ENCODE measurements at regions not wholly inside any gene's neighbourhood (a gene's known extent, or its start where the extent isn't known, plus 50 kb on each side); places are given as distances from the start of the nearest gene placed in this dataset.

GRCh38 chr15:98536976-98537375, 111.4 kb upstream of the IGF1R start:
- no peak overlapping the region for H3K27ac Mint-ChIP-seq
- H3K9me3 Mint-ChIP-seq: no peaks in the 10 kb centered on the region
- TF ChIP-seq, protein P1, sequence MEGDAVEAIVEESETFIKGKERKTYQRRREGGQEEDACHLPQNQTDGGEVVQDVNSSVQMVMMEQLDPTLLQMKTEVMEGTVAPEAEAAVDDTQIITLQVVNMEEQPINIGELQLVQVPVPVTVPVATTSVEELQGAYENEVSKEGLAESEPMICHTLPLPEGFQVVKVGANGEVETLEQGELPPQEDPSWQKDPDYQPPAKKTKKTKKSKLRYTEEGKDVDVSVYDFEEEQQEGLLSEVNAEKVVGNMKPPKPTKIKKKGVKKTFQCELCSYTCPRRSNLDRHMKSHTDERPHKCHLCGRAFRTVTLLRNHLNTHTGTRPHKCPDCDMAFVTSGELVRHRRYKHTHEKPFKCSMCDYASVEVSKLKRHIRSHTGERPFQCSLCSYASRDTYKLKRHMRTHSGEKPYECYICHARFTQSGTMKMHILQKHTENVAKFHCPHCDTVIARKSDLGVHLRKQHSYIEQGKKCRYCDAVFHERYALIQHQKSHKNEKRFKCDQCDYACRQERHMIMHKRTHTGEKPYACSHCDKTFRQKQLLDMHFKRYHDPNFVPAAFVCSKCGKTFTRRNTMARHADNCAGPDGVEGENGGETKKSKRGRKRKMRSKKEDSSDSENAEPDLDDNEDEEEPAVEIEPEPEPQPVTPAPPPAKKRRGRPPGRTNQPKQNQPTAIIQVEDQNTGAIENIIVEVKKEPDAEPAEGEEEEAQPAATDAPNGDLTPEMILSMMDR (IDR thresholded peaks at IDR 0.05; ENCODE audit: unreplicated experiment in 3 of 3): no peak
- no peaks in the 10 kb centered on the region for H3K36me3 Mint-ChIP-seq (ENCODE audit: low read depth)
- H3K4me3 Mint-ChIP-seq: no peak overlapping the region
- H3K27me3 Mint-ChIP-seq (ENCODE audit: low read depth): peaks cover 12% of the 10 kb centered on the region
- H3K4me1 Mint-ChIP-seq: no peaks in the 10 kb centered on the region

DNA sequence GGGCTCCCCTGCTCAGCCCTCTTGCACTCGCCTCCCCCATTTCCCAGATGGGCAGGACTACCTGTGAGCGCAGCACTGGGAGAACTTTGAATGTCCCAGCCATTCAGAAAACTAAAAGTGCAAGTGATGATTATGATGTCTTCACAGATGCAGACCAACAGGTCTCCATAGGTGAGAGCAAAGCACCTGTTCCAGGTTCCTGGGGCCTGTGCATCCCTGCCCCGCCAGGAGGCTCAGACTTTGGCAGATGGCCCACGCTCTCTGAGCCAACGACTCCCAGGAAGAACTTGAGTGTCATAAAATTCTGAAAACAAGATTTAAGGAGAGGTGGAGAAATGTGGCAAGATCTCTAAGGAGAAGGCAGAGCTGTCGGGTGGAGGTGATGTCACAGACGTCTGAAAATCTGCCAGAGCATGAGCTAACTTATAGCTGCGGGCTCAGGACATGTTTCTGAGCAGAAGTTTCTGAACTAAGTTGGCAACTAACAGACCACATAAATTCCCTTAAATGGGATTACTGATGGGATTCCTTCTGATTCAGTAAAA, 110.8 kb upstream of the IGF1R start:
- H3K4me1 Mint-ChIP-seq: no peaks in the 10 kb centered on the region
- H3K36me3 Mint-ChIP-seq (ENCODE audit: low read depth): no peaks in the 10 kb centered on the region
- no peak overlapping the region for H3K4me3 Mint-ChIP-seq
- H3K9me3 Mint-ChIP-seq: no peaks in the 10 kb centered on the region
- no peak overlapping the region for H3K27ac Mint-ChIP-seq
- TF ChIP-seq, protein P1 (IDR thresholded peaks at IDR 0.05; ENCODE audit: unreplicated experiment in 3 of 3): no peak
- H3K27me3 Mint-ChIP-seq (ENCODE audit: low read depth): peaks cover 16% of the 10 kb centered on the region

GRCh38 chr15:98541519-98541918, 106.8 kb upstream of the IGF1R start:
- TF ChIP-seq, protein P1 (IDR thresholded peaks at IDR 0.05; ENCODE audit: unreplicated experiment in 3 of 3): no peak

DNA sequence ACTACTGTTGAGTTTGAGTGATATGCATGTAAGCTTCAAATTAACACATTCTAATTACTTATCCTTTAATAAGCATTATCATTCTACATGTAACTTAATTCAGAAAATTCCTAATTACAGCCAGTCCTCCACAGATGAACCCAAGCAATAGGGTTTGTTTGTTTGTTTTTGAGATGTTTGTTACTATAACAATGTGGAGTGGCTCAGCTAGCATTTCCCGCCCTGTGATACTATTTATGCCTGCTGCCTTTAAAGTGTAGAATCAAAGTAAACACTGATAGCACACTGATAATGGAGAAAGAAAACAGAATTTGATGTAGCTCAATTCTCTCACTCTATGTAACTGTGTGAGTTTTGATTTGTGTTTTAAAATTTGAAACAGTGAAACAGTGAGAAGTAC, 105.1 kb upstream of the IGF1R start:
- TF ChIP-seq, protein P1 (IDR thresholded peaks at IDR 0.05; ENCODE audit: unreplicated experiment in 3 of 3): no peak
- Mint-ChIP-seq H3K27ac (no peak overlapping the region), H3K36me3 (ENCODE audit: low read depth) (no peaks in the 10 kb centered on the region), H3K4me3 (no peak overlapping the region), H3K4me1 (peaks cover 10% of the 10 kb centered on the region), H3K27me3 (ENCODE audit: low read depth) (peaks cover 38% of the 10 kb centered on the region), H3K9me3 (no peaks in the 10 kb centered on the region)

More at GRCh38 chr15:98541519-98541918, 106.8 kb upstream of the IGF1R start:
- Mint-ChIP-seq H3K27ac (no peak overlapping the region), H3K9me3 (no peaks in the 10 kb centered on the region), H3K36me3 (ENCODE audit: low read depth) (no peaks in the 10 kb centered on the region), H3K4me3 (no peak overlapping the region), H3K4me1 (no peaks in the 10 kb centered on the region), H3K27me3 (ENCODE audit: low read depth) (peaks cover 29% of the 10 kb centered on the region)

DNA sequence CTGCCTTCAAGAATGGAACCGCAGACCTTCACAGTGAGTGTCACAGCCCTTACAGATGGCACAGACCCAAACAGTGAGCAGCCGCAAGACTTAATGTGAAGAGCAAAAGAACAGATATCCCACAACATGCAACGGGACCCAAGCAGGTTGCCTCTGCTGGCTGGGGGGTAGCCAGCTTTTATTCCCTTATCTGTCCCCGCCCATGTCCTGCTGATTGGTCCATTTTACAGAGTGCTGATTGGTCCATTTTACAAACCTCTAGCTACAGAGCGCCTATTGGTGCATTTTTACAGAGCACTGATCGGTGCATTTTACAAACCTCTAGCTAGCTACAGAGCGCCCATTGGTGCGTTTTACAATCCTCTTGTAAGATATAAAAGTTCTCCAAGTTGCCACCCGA, 102.0 kb upstream of the IGF1R start:
- Mint-ChIP-seq H3K4me3 (peak overlapping the region in 1 of 3 experiments; percentile 9), H3K9me3 (no peaks in the 10 kb centered on the region), H3K27me3 (ENCODE audit: low read depth) (peaks cover 52% of the 10 kb centered on the region), H3K36me3 (ENCODE audit: low read depth) (no peaks in the 10 kb centered on the region), H3K27ac (no peak overlapping the region), H3K4me1 (peaks cover 10% of the 10 kb centered on the region)
- TF ChIP-seq, protein P1 (IDR thresholded peaks at IDR 0.05; ENCODE audit: unreplicated experiment in 3 of 3): no peak

- Mint-ChIP-seq H3K27me3 (ENCODE audit: low read depth) (peaks cover 48% of the 10 kb centered on the region), H3K9me3 (no peaks in the 10 kb centered on the region), H3K36me3 (ENCODE audit: low read depth) (no peaks in the 10 kb centered on the region), H3K27ac (peak overlapping the region in 2 of 3 experiments; percentile 84 to 92), H3K4me1 (peaks cover 10% of the 10 kb centered on the region), H3K4me3 (peak overlapping the region; percentile 88 to 95 (median 90))
- TF ChIP-seq, protein P1 (IDR thresholded peaks at IDR 0.05; ENCODE audit: unreplicated experiment in 3 of 3): no peak
Measured at GRCh38 chr15:98547275-98547674, 101.1 kb upstream of the IGF1R start.

All from nephron (organoid).